NB4 (cell line): ENCODE measurements at regions not wholly inside any gene's neighbourhood (a gene's known extent, or its start where the extent isn't known, plus 50 kb on each side); places are given as distances from the start of the nearest gene placed in this dataset.

Experiments
- DNase-seq: peaks from one replicate; pipeline ENCODE4 v3.0.0; 2010; ENCODE audit warnings: low read depth
- H3K4me3 ChIP-seq: one replicate; pipeline ENCODE4 v1.5.1; 2011; ENCODE audit warnings: mild to moderate bottlenecking, low read depth, low read length, moderate library complexity
- CTCF ChIP-seq: IDR thresholded peaks from one replicate; pipeline ENCODE4 v1.5.1; 2012; ENCODE audit warnings: low read depth, low read length
- MAX ChIP-seq: IDR thresholded peaks from 2 replicates; pipeline ENCODE4 v1.6.1; 2011; ENCODE audit warnings: low read depth, low read length
- MYC ChIP-seq: IDR thresholded peaks from 2 replicates; pipeline ENCODE4 v1.6.1; 2011; ENCODE audit warnings: low read depth, low read length
- POLR2A ChIP-seq: IDR thresholded peaks from 2 replicates; pipeline ENCODE4 v1.6.1; 2011; ENCODE audit warnings: mild to moderate bottlenecking; ENCODE audit not compliant: insufficient read length; ENCODE audit errors: extremely low read depth

GRCh38 chr21:16708101-16708835, 804.6 kb upstream of the CXADR start:
- no peak for TF ChIP-seq MYC
- no peak for TF ChIP-seq MAX
- TF ChIP-seq POLR2A: no peak
- no peak for TF ChIP-seq CTCF
- DNase-seq: no peak

GRCh38 chr21:16709866-16710550, 802.8 kb upstream of the CXADR start:
- no peak for DNase-seq
- H3K4me3 ChIP-seq: no peak overlapping the region
- no peak for TF ChIP-seq MYC

More at GRCh38 chr21:16708101-16708835, 804.6 kb upstream of the CXADR start:
- H3K4me3 ChIP-seq: no peak overlapping the region

GRCh38 chr21:16711757-16712156, 801.1 kb upstream of the CXADR start:
- no peak overlapping the region for H3K4me3 ChIP-seq
- DNase-seq: no peak
- TF ChIP-seq MAX (no peak), MYC (no peak), POLR2A (no peak), CTCF (no peak)

- DNase-seq: peak; percentile 1
- H3K4me3 ChIP-seq: no peak overlapping the region
- TF ChIP-seq MAX (no peak), CTCF (no peak), POLR2A (no peak), MYC (no peak)
Observed at GRCh38 chr21:16713331-16714117, 799.3 kb upstream of the CXADR start.

- TF ChIP-seq POLR2A: no peak
- TF ChIP-seq CTCF: no peak
- no peak for TF ChIP-seq MAX
- no peak for TF ChIP-seq MYC
- no peak for DNase-seq
- no peak overlapping the region for H3K4me3 ChIP-seq
Observed at GRCh38 chr21:16740511-16740910, 772.3 kb upstream of the CXADR start.

- H3K4me3 ChIP-seq: no peak overlapping the region
- no peak for DNase-seq
- TF ChIP-seq CTCF: no peak
- TF ChIP-seq MYC: no peak
- no peak for TF ChIP-seq MAX
- TF ChIP-seq POLR2A: no peak
Observed at GRCh38 chr21:16741141-16741665, 771.6 kb upstream of the CXADR start.
